Muscle of leg (tissue), 3 donors: ENCODE measurements at regions not wholly inside any gene's neighbourhood (a gene's known extent, or its start where the extent isn't known, plus 50 kb on each side); places are given as distances from the start of the nearest gene placed in this dataset.

Experiments used
- DNase-seq: peaks from one replicate; pipeline ENCODE4 v3.0.0; 2013
- H3K27ac ChIP-seq: one replicate; pipeline ENCODE4 v1.5.1; 2013; ENCODE audit warnings: mild to moderate bottlenecking, low read length, control low read depth
- H3K27me3 ChIP-seq: one replicate; pipeline ENCODE4 v1.6.1; 2013; ENCODE audit warnings: low read length; ENCODE audit not compliant: control insufficient read depth, insufficient read depth
- H3K36me3 ChIP-seq: one replicate; pipeline ENCODE4 v1.6.1; 2013; ENCODE audit warnings: low read length; ENCODE audit not compliant: control insufficient read depth, insufficient read depth
- H3K4me1 ChIP-seq: one replicate; pipeline ENCODE4 v1.6.1; 2013; ENCODE audit warnings: low read length; ENCODE audit not compliant: control insufficient read depth, insufficient read depth
- H3K4me3 ChIP-seq: one replicate; pipeline ENCODE4 v1.5.1; 2013; ENCODE audit warnings: low read length, control low read depth
- H3K9me3 ChIP-seq: replicated peaks from 2 replicates; pipeline ENCODE4 v1.6.1; 2013; ENCODE audit warnings: low read depth, low read length; ENCODE audit not compliant: control insufficient read depth
- WGBS: methylation state at CpG from one replicate; pipeline ENCODE4 v1.1.5; 2013; ENCODE audit warnings: missing lambda C conversion rate; ENCODE audit not compliant: insufficient coverage; 5-methylcytosine and 5-hydroxymethylcytosine counted together

- no peak for DNase-seq
- Histone ChIP-seq H3K27ac (no peak overlapping the region), H3K27me3 (no peaks in the 10 kb centered on the region), H3K9me3 (peaks cover 6% of the 10 kb centered on the region), H3K4me3 (no peak overlapping the region), H3K4me1 (no peaks in the 10 kb centered on the region), H3K36me3 (no peaks in the 10 kb centered on the region)
- no CpG with 5 or more reads among the region's 4 CpGs for WGBS
These were observed 52.3 kb upstream of the ROBO1 start for GRCh38 chr3:79820089-79820488.

GRCh38 chr3:79818015-79818414 is 50.2 kb upstream of the ROBO1 start:
- peaks cover 6% of the 10 kb centered on the region for H3K9me3 ChIP-seq
- no peak overlapping the region for H3K4me3 ChIP-seq
- H3K4me1 ChIP-seq: no peaks in the 10 kb centered on the region
- WGBS: no CpG with 5 or more reads among the region's 1 CpG
- H3K27me3 ChIP-seq: no peaks in the 10 kb centered on the region
- no peaks in the 10 kb centered on the region for H3K36me3 ChIP-seq
- H3K27ac ChIP-seq: no peak overlapping the region
- no peak for DNase-seq
